ENCODE measurements at regions not wholly inside any gene's neighbourhood (a gene's known extent, or its start where the extent isn't known, plus 50 kb on each side); places are given as distances from the start of the nearest gene placed in this dataset.

- TF ChIP-seq, protein P1, sequence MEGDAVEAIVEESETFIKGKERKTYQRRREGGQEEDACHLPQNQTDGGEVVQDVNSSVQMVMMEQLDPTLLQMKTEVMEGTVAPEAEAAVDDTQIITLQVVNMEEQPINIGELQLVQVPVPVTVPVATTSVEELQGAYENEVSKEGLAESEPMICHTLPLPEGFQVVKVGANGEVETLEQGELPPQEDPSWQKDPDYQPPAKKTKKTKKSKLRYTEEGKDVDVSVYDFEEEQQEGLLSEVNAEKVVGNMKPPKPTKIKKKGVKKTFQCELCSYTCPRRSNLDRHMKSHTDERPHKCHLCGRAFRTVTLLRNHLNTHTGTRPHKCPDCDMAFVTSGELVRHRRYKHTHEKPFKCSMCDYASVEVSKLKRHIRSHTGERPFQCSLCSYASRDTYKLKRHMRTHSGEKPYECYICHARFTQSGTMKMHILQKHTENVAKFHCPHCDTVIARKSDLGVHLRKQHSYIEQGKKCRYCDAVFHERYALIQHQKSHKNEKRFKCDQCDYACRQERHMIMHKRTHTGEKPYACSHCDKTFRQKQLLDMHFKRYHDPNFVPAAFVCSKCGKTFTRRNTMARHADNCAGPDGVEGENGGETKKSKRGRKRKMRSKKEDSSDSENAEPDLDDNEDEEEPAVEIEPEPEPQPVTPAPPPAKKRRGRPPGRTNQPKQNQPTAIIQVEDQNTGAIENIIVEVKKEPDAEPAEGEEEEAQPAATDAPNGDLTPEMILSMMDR (IDR thresholded peaks at IDR 0.05), result no peak
- no peak for TF ChIP-seq SMAD3 (CRISPR knock-in tag; IDR thresholded peaks at IDR 0.05; ENCODE audit: borderline replicate concordance)
These were observed 375.8 kb upstream of the AKR1E2 start for GRCh38 chr10:4450169-4450568.
